DOHH2 (cell line): ENCODE measurements at regions not wholly inside any gene's neighbourhood (a gene's known extent, or its start where the extent isn't known, plus 50 kb on each side); places are given as distances from the start of the nearest gene placed in this dataset.

ENCODE experiments used
- H3F3A ChIP-seq: fragments of 200-600 bp; sonication (generic), shearing (Covaris generic); 2 replicates; pipeline ENCODE4 v1.6.0; 2016; ENCODE audit warnings: antibody characterized with exemption, mild to moderate bottlenecking; ENCODE audit not compliant: control insufficient read depth, insufficient read depth
- H3K27ac ChIP-seq: fragments of 200-600 bp; sonication (generic); 2 replicates; pipeline ENCODE4 v1.5.1; 2014; ENCODE audit warnings: low read depth, mild to moderate bottlenecking, low read length, moderate library complexity
- H3K27me3 ChIP-seq: fragments of 200-600 bp; sonication (generic); 2 replicates; pipeline ENCODE4 v1.6.1; 2014; ENCODE audit warnings: mild to moderate bottlenecking, low read length, mixed read lengths; ENCODE audit not compliant: control insufficient read depth
- H3K36me3 ChIP-seq: fragments of 200-600 bp; sonication (generic); 2 replicates; pipeline ENCODE4 v1.6.1; 2014; ENCODE audit warnings: mild to moderate bottlenecking, low read length, moderate library complexity, mixed read lengths; ENCODE audit not compliant: control insufficient read depth
- H3K4me1 ChIP-seq: fragments of 200-600 bp; sonication (generic); 2 replicates; pipeline ENCODE4 v1.6.1; 2014; ENCODE audit warnings: mild to moderate bottlenecking, low read length, mixed read lengths; ENCODE audit not compliant: control insufficient read depth
- H3K4me2 ChIP-seq: fragments of 200-600 bp; sonication (generic); 2 replicates; pipeline ENCODE4 v1.6.0; 2014; ENCODE audit warnings: mild to moderate bottlenecking, low read length, moderate library complexity
- H3K4me3 ChIP-seq: fragments of 200-600 bp; sonication (generic); 2 replicates; pipeline ENCODE4 v1.5.1; 2014; ENCODE audit warnings: mild to moderate bottlenecking, low read length, mixed read lengths
- H3K79me2 ChIP-seq: fragments of 200-600 bp; sonication (generic); 2 replicates; pipeline ENCODE4 v1.6.1; 2014; ENCODE audit warnings: mild to moderate bottlenecking, low read length, mixed read lengths; ENCODE audit not compliant: control insufficient read depth
- H3K9me2 ChIP-seq: fragments of 200-600 bp; sonication (generic); replicated peaks from 2 replicates; pipeline ENCODE4 v1.6.1; 2014; ENCODE audit warnings: mild to moderate bottlenecking, low read length, mixed read lengths; ENCODE audit not compliant: control insufficient read depth
- H3K9me3 ChIP-seq: fragments of 200-600 bp; sonication (generic); 2 replicates; pipeline ENCODE4 v1.6.1; 2014; ENCODE audit warnings: antibody characterized with exemption, low read length, mixed read lengths; ENCODE audit not compliant: control insufficient read depth, insufficient read depth
- H4K20me1 ChIP-seq: fragments of 200-600 bp; sonication (generic); 2 replicates; pipeline ENCODE4 v1.6.0; 2014; ENCODE audit warnings: low read depth, mild to moderate bottlenecking, antibody characterized with exemption, low read length, moderate library complexity; ENCODE audit not compliant: control insufficient read depth, insufficient read depth
- CTCF ChIP-seq: fragments of 200-600 bp; sonication (generic); IDR thresholded peaks from one replicate; pipeline ENCODE4 v1.5.1; 2014; ENCODE audit warnings: antibody characterized with exemption, mild to moderate bottlenecking, low read depth, low read length; ENCODE audit not compliant: poor library complexity, severe bottlenecking
- EZH2phosphoT487 ChIP-seq: fragments of 200-600 bp; sonication (generic); IDR thresholded peaks from 2 replicates; pipeline ENCODE4 v1.6.1; 2017; ENCODE audit warnings: borderline replicate concordance, mild to moderate bottlenecking, antibody characterized with exemption, low read length, moderate library complexity, mixed read lengths

DNA sequence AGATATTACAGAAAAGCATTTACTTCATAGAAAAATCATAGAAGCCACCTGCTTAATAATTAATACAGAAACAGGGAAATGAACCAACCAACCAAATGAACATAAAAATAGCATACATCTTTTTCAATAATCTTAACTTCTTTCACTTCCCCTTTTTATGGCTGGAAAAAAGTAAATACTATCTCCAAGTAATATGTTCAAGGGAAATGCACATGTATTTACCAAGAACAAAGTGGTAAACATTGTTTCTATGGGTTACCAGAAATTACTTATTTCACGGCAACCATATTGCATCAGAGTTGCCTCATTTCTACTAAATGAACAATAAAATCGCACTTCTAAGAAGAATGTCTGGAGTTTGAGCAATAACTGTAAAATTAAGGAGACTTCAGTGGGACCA, 321.3 kb downstream of the TMA16 start:
- peak overlapping the region; percentile 38 for H3K4me2 ChIP-seq
- H3F3A ChIP-seq: no peaks in the 10 kb centered on the region
- no peaks in the 10 kb centered on the region for H3K27me3 ChIP-seq
- no peak overlapping the region for H3K27ac ChIP-seq
- peaks cover 18% of the 10 kb centered on the region for H3K4me1 ChIP-seq
- TF ChIP-seq EZH2phosphoT487: no peak
- TF ChIP-seq CTCF: no peak
- H4K20me1 ChIP-seq: no peaks in the 10 kb centered on the region
- no peaks in the 10 kb centered on the region for H3K9me2 ChIP-seq
- no peaks in the 10 kb centered on the region for H3K79me2 ChIP-seq
- H3K36me3 ChIP-seq: no peaks in the 10 kb centered on the region
- no peaks in the 10 kb centered on the region for H3K9me3 ChIP-seq
- no peak overlapping the region for H3K4me3 ChIP-seq

- Histone ChIP-seq H3K36me3 (no peaks in the 10 kb centered on the region), H3K9me2 (no peaks in the 10 kb centered on the region), H3K9me3 (no peaks in the 10 kb centered on the region)
These were observed 322.0 kb downstream of the TMA16 start for GRCh38 chr4:163816494-163816893.

GRCh38 chr4:163818673-163819072, 324.2 kb downstream of the TMA16 start:
- Histone ChIP-seq H3K4me2 (no peak overlapping the region), H3K27me3 (no peaks in the 10 kb centered on the region), H3F3A (no peaks in the 10 kb centered on the region), H3K4me1 (peaks cover 14% of the 10 kb centered on the region), H3K9me3 (no peaks in the 10 kb centered on the region), H4K20me1 (no peaks in the 10 kb centered on the region), H3K79me2 (no peaks in the 10 kb centered on the region), H3K36me3 (no peaks in the 10 kb centered on the region), H3K4me3 (no peak overlapping the region), H3K27ac (no peak overlapping the region), H3K9me2 (no peaks in the 10 kb centered on the region)
- no peak for TF ChIP-seq EZH2phosphoT487
- no peak for TF ChIP-seq CTCF

More at GRCh38 chr4:163816494-163816893, 322.0 kb downstream of the TMA16 start:
- Histone ChIP-seq H4K20me1 (no peaks in the 10 kb centered on the region), H3K4me3 (no peak overlapping the region), H3F3A (no peaks in the 10 kb centered on the region), H3K27me3 (no peaks in the 10 kb centered on the region), H3K4me1 (peaks cover 14% of the 10 kb centered on the region), H3K79me2 (no peaks in the 10 kb centered on the region), H3K27ac (no peak overlapping the region), H3K4me2 (no peak overlapping the region)
- TF ChIP-seq CTCF: no peak
- no peak for TF ChIP-seq EZH2phosphoT487

DNA sequence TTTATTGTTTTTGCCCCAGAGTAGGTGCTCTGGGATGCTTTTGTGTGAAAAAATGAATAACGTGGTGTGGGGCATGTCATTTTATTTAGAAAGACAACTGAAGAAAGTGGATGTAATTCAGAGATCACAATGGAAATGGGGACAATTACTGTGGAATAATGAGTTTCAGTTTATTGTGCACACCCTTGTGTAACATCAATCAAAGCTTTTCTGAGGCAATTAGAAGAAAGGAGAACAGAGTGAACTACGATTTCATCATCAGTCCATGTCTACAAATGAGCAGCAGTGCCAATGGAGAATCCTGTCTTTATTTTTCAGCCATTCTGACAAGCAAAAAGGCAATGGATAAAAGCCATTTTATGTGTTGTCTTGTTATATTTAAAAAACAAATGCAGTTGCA, 339.2 kb downstream of the TMA16 start:
- Histone ChIP-seq H3K9me3 (no peaks in the 10 kb centered on the region), H3K36me3 (no peaks in the 10 kb centered on the region), H4K20me1 (no peaks in the 10 kb centered on the region), H3K4me1 (peaks cover 5% of the 10 kb centered on the region), H3K4me3 (no peak overlapping the region), H3K79me2 (no peaks in the 10 kb centered on the region), H3K27me3 (no peaks in the 10 kb centered on the region), H3K4me2 (no peak overlapping the region), H3K9me2 (no peaks in the 10 kb centered on the region), H3K27ac (no peak overlapping the region), H3F3A (no peaks in the 10 kb centered on the region)
- TF ChIP-seq CTCF (no peak), EZH2phosphoT487 (no peak)
